ENCODE measurements at regions not wholly inside any gene's neighbourhood (a gene's known extent, or its start where the extent isn't known, plus 50 kb on each side); places are given as distances from the start of the nearest gene placed in this dataset.

DNA sequence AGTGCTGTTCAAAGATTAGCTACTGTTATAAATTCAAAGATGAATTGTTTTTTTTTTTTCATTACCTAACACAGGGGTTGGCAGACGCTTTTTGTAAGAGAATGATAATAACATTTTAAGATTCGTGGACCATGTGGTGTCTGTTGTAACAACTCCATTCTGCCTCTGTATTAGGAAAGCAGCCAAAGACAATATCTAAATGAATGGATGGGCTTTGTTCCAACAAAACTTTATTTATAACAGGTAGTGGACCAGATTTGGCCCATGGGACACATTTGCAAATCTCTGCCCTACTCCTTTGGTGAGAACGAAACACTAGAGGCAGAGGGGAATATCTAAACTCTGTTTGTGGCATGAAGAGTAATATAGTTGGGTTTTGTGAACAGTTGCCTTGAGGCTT is 83.6 kb upstream of the BLID start:
- no peaks in the 10 kb centered on the region for H3K9me3 ChIP-seq (ENCODE audit: control insufficient read depth in 1 of 2, insufficient read depth in 1 of 2, low read depth in 1 of 2, low read length in 2 of 2)
- no peaks in the 10 kb centered on the region for H4K20me1 ChIP-seq (ENCODE audit: insufficient read depth)
- peaks cover 73% of the 10 kb centered on the region for H3K79me2 ChIP-seq (ENCODE audit: insufficient read depth, low read length)
- RAD21 ChIA-PET (ENCODE audit: low non-redundant PET in 1 of 2, low total read pairs in 2 of 2, uncharacterized antibody in 2 of 2, unreplicated experiment in 2 of 2), result no interaction called here
- H3K27me3 ChIP-seq (ENCODE audit: insufficient read depth, low read length), result no peaks in the 10 kb centered on the region
- POLR2A ChIA-PET, result interaction anchor here (0.7 to 2.5 kb wide), 2 partner anchors 41 to 347 kb away, joined by 3 to 6 read pairs; no protein-coding TSS in a partner anchor
- no peak for ATAC-seq
- H3K4me2 ChIP-seq (ENCODE audit: low read length), result peak overlapping the region; percentile 62
- peaks cover 68 to 95% of the 10 kb centered on the region in 2 experiments for H3K4me1 ChIP-seq (ENCODE audit: control insufficient read depth in 1 of 2, insufficient read depth in 2 of 2, low read length in 2 of 2)
- H3K9me2 ChIP-seq (ENCODE audit: insufficient read depth), result no peaks in the 10 kb centered on the region
- intact Hi-C loops (cut with micrococcal nuclease), result loop anchor here (5.0 kb wide), 1 partner anchor 62 kb away; no protein-coding TSS in a partner anchor
- H2AFZ ChIP-seq (ENCODE audit: low read depth, low read length, poor library complexity, severe bottlenecking), result no peak overlapping the region
- TF ChIP-seq SP1 (IDR thresholded peaks at IDR 0.05; ENCODE audit: low read depth) (no peak), TCF7L2 (IDR thresholded peaks at IDR 0.05; ENCODE audit: borderline replicate concordance, extremely low read depth, insufficient read depth, insufficient read length) (no peak), ZNF274 (IDR thresholded peaks at IDR 0.05; ENCODE audit: low read depth, low read length) (no peak), YY1 (IDR thresholded peaks at IDR 0.05; ENCODE audit: extremely low read depth, insufficient replicate concordance, low read depth, low read length) (no peak)
- BruUV-seq (replicated peaks), result no TSS peak
- H3K36me3 ChIP-seq (ENCODE audit: control insufficient read depth in 1 of 2, insufficient read depth in 2 of 2, low read length in 2 of 2), result peaks cover 0 to 15% of the 10 kb centered on the region in 2 experiments; a peak in 2 of 4 replicates
- H3K4me3 ChIP-seq (replicated peaks in 1 of 2; ENCODE audit: low read depth in 1 of 2, low read length in 2 of 2), result no peak overlapping the region
- peak overlapping the region; percentile 62; the same call in 1 of the 2 replicates for H3K9ac ChIP-seq (ENCODE audit: low read length)
- DNase-seq (ENCODE audit: low read depth, low spot score), result no peak
- CTCF ChIA-PET, result interaction anchor here (1.1 kb wide), 1 partner anchor 91 kb away, joined by 3 read pairs; no protein-coding TSS in a partner anchor
- peak overlapping the region; percentile 97 for H3K27ac ChIP-seq (ENCODE audit: low read depth, low read length)

DNA sequence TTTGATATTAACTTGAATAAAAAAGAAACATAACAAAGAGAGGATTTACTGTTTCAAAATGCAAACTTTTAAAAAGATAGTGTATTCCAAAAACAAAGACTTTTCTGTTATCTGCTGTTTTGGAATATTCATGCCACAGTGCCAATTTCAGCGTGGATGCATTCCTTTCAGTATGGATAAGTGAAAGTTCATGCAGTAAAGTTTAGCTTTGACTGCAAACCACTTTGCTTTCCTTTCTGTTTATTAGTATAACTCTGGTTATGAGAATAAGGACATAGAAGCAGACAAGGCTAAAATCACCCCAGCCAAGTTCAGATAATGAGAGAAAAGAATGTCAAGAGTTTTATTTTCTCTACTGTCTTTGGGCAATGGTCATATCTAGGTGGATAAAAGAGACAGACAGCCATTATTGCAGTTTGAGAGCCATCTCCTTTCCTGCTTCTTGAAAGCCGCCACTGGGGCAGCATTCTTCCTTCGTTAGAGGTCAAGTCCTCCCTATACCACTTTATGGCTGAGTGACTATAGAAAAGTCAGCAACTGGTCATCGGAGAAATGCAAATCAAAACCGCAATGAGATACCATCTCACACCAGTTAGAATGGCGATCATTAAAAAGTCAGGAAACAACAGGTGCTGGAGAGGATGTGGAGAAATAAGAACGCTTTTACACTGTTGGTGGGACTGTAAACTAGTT is 82.4 kb upstream of the BLID start:
- no peak for ATAC-seq
- Histone ChIP-seq H4K20me1 (ENCODE audit: insufficient read depth) (no peaks in the 10 kb centered on the region), H3K9ac (ENCODE audit: low read length) (peak overlapping the region; percentile 56), H3K4me2 (ENCODE audit: low read length) (peak overlapping the region; percentile 66), H3K79me2 (ENCODE audit: insufficient read depth, low read length) (peaks cover 85% of the 10 kb centered on the region), H3K9me3 (ENCODE audit: control insufficient read depth in 1 of 2, insufficient read depth in 1 of 2, low read depth in 1 of 2, low read length in 2 of 2) (no peaks in the 10 kb centered on the region), H3K27ac (ENCODE audit: low read depth, low read length) (peak overlapping the region; percentile 97), H3K9me2 (ENCODE audit: insufficient read depth) (no peaks in the 10 kb centered on the region), H3K36me3 (ENCODE audit: control insufficient read depth in 1 of 2, insufficient read depth in 2 of 2, low read length in 2 of 2) (peaks cover 0 to 15% of the 10 kb centered on the region in 2 experiments; a peak in 2 of 4 replicates), H2AFZ (ENCODE audit: low read depth, low read length, poor library complexity, severe bottlenecking) (no peak overlapping the region), H3K27me3 (ENCODE audit: insufficient read depth, low read length) (no peaks in the 10 kb centered on the region), H3K4me1 (ENCODE audit: control insufficient read depth in 1 of 2, insufficient read depth in 2 of 2, low read length in 2 of 2) (peaks cover 67 to 95% of the 10 kb centered on the region in 2 experiments), H3K4me3 (replicated peaks in 1 of 2; ENCODE audit: low read depth in 1 of 2, low read length in 2 of 2) (no peak overlapping the region)
- no peak for TF ChIP-seq RAD21 (IDR thresholded peaks at IDR 0.05; ENCODE audit: low read depth)
- TF ChIP-seq SIN3A (IDR thresholded peaks at IDR 0.05; ENCODE audit: low read depth), result no peak
- TF ChIP-seq ZNF274 (IDR thresholded peaks at IDR 0.05; ENCODE audit: low read depth, low read length), result no peak
- CTCF ChIA-PET, result no interaction called here
- BruUV-seq (replicated peaks), result no TSS peak
- intact Hi-C loops (cut with micrococcal nuclease), result no loop called here
- no peak for DNase-seq (ENCODE audit: low read depth, low spot score)
- POLR2A ChIA-PET, result interaction anchor here (0.7 to 2.5 kb wide), 4 partner anchors 39 to 90 kb away, joined by 3 to 6 read pairs (median 3); no protein-coding TSS in a partner anchor
- RAD21 ChIA-PET (ENCODE audit: low non-redundant PET in 1 of 2, low total read pairs in 2 of 2, uncharacterized antibody in 2 of 2, unreplicated experiment in 2 of 2), result no interaction called here

All from HCT116 (cell line).